ENCODE measurements at regions not wholly inside any gene's neighbourhood (a gene's known extent, or its start where the extent isn't known, plus 50 kb on each side); places are given as distances from the start of the nearest gene placed in this dataset.

- ATAC-seq (no peak), DNase-seq (no peak)
- Mint-ChIP-seq H3K9me3 (no peaks in the 10 kb centered on the region), H3K27me3 (ENCODE audit: low read depth) (peaks cover 34% of the 10 kb centered on the region), H3K4me1 (ENCODE audit: low read depth) (peaks cover 2% of the 10 kb centered on the region), H3K4me3 (no peak overlapping the region), H3K36me3 (ENCODE audit: insufficient read depth) (no peaks in the 10 kb centered on the region)
Observed at GRCh38 chr5:154575546-154576428, 97.8 kb upstream of the HAND1 start.

GRCh38 chr5:154573011-154573410, 95.0 kb upstream of the HAND1 start:
- H3K36me3 Mint-ChIP-seq (ENCODE audit: insufficient read depth), result no peaks in the 10 kb centered on the region
- no peak for DNase-seq

GRCh38 chr5:154571325-154572035, 93.5 kb upstream of the HAND1 start:
- Mint-ChIP-seq H3K27me3 (ENCODE audit: low read depth) (peaks cover 18% of the 10 kb centered on the region), H3K9me3 (no peaks in the 10 kb centered on the region), H3K4me1 (ENCODE audit: low read depth) (peaks cover 2% of the 10 kb centered on the region)

More at GRCh38 chr5:154573011-154573410, 95.0 kb upstream of the HAND1 start:
- peaks cover 2% of the 10 kb centered on the region for H3K4me1 Mint-ChIP-seq (ENCODE audit: low read depth)
- no peaks in the 10 kb centered on the region for H3K9me3 Mint-ChIP-seq
- ATAC-seq, result no peak
- H3K4me3 Mint-ChIP-seq, result no peak overlapping the region
- H3K27me3 Mint-ChIP-seq (ENCODE audit: low read depth), result peaks cover 25% of the 10 kb centered on the region

GRCh38 chr5:154570572-154571324, 92.7 kb upstream of the HAND1 start:
- no peak for ATAC-seq
- no peak overlapping the region for H3K4me3 Mint-ChIP-seq
- no peaks in the 10 kb centered on the region for H3K4me1 Mint-ChIP-seq (ENCODE audit: low read depth)
- peaks cover 15% of the 10 kb centered on the region for H3K27me3 Mint-ChIP-seq (ENCODE audit: low read depth)
- H3K36me3 Mint-ChIP-seq (ENCODE audit: insufficient read depth), result no peaks in the 10 kb centered on the region
- DNase-seq, result no peak
- H3K9me3 Mint-ChIP-seq, result no peaks in the 10 kb centered on the region

More at GRCh38 chr5:154571325-154572035, 93.5 kb upstream of the HAND1 start:
- ATAC-seq (no peak), DNase-seq (no peak)
- Mint-ChIP-seq H3K4me3 (no peak overlapping the region), H3K36me3 (ENCODE audit: insufficient read depth) (no peaks in the 10 kb centered on the region)

GRCh38 chr5:154568589-154568988, 90.6 kb upstream of the HAND1 start:
- no peaks in the 10 kb centered on the region for H3K4me1 Mint-ChIP-seq (ENCODE audit: low read depth)
- no peak overlapping the region for H3K4me3 Mint-ChIP-seq
- H3K9me3 Mint-ChIP-seq, result no peaks in the 10 kb centered on the region
- DNase-seq (no peak), ATAC-seq (no peak)
- peaks cover 15% of the 10 kb centered on the region for H3K27me3 Mint-ChIP-seq (ENCODE audit: low read depth)
- no peaks in the 10 kb centered on the region for H3K36me3 Mint-ChIP-seq (ENCODE audit: insufficient read depth)

- Mint-ChIP-seq H3K4me3 (no peak overlapping the region), H3K27me3 (ENCODE audit: low read depth) (peaks cover 17% of the 10 kb centered on the region), H3K4me1 (ENCODE audit: low read depth) (no peaks in the 10 kb centered on the region), H3K36me3 (ENCODE audit: insufficient read depth) (no peaks in the 10 kb centered on the region), H3K9me3 (no peaks in the 10 kb centered on the region)
- DNase-seq, result no peak
- no peak for ATAC-seq
Observed at GRCh38 chr5:154567155-154567554, 89.1 kb upstream of the HAND1 start.

GRCh38 chr5:154566146-154566680, 88.2 kb upstream of the HAND1 start:
- Mint-ChIP-seq H3K4me1 (ENCODE audit: low read depth) (no peaks in the 10 kb centered on the region), H3K36me3 (ENCODE audit: insufficient read depth) (no peaks in the 10 kb centered on the region), H3K27me3 (ENCODE audit: low read depth) (peaks cover 17% of the 10 kb centered on the region), H3K9me3 (no peaks in the 10 kb centered on the region), H3K4me3 (no peak overlapping the region)
- ATAC-seq (no peak), DNase-seq (no peak)

GRCh38 chr5:154565123-154565522, 87.1 kb upstream of the HAND1 start:
- no peaks in the 10 kb centered on the region for H3K36me3 Mint-ChIP-seq (ENCODE audit: insufficient read depth)
- ATAC-seq, result no peak

GRCh38 chr5:154562244-154562880, 84.3 kb upstream of the HAND1 start:
- Mint-ChIP-seq H3K36me3 (ENCODE audit: insufficient read depth) (no peaks in the 10 kb centered on the region), H3K9me3 (no peaks in the 10 kb centered on the region), H3K4me3 (no peak overlapping the region), H3K27me3 (ENCODE audit: low read depth) (peaks cover 22% of the 10 kb centered on the region), H3K4me1 (ENCODE audit: low read depth) (no peaks in the 10 kb centered on the region)
- DNase-seq (no peak), ATAC-seq (no peak)

More at GRCh38 chr5:154565123-154565522, 87.1 kb upstream of the HAND1 start:
- Mint-ChIP-seq H3K4me1 (ENCODE audit: low read depth) (no peaks in the 10 kb centered on the region), H3K9me3 (no peaks in the 10 kb centered on the region), H3K27me3 (ENCODE audit: low read depth) (peaks cover 19% of the 10 kb centered on the region), H3K4me3 (no peak overlapping the region)
- no peak for DNase-seq

- Mint-ChIP-seq H3K36me3 (ENCODE audit: insufficient read depth) (no peaks in the 10 kb centered on the region), H3K4me3 (no peak overlapping the region), H3K4me1 (ENCODE audit: low read depth) (no peaks in the 10 kb centered on the region), H3K27me3 (ENCODE audit: low read depth) (peaks cover 15% of the 10 kb centered on the region), H3K9me3 (peaks cover 4% of the 10 kb centered on the region)
- DNase-seq (no peak), ATAC-seq (peak in 1 of 2 donors; percentile 35)
Observed at GRCh38 chr5:154559398-154560276, 81.6 kb upstream of the HAND1 start.

GRCh38 chr5:154557548-154557947, 79.5 kb upstream of the HAND1 start:
- Mint-ChIP-seq H3K36me3 (ENCODE audit: insufficient read depth) (no peaks in the 10 kb centered on the region), H3K4me1 (ENCODE audit: low read depth) (no peaks in the 10 kb centered on the region), H3K9me3 (peaks cover 4% of the 10 kb centered on the region), H3K4me3 (no peak overlapping the region), H3K27me3 (ENCODE audit: low read depth) (peaks cover 7% of the 10 kb centered on the region)
- no peak for ATAC-seq
- DNase-seq, result no peak

- Mint-ChIP-seq H3K4me1 (ENCODE audit: low read depth) (no peaks in the 10 kb centered on the region), H3K9me3 (peaks cover 5% of the 10 kb centered on the region), H3K27me3 (ENCODE audit: low read depth) (peaks cover 10% of the 10 kb centered on the region), H3K36me3 (ENCODE audit: insufficient read depth) (no peaks in the 10 kb centered on the region), H3K4me3 (no peak overlapping the region)
- ATAC-seq (no peak), DNase-seq (no peak)
Observed at GRCh38 chr5:154547551-154547950, 69.5 kb upstream of the HAND1 start.

- ATAC-seq, result no peak
- no peaks in the 10 kb centered on the region for H3K36me3 Mint-ChIP-seq (ENCODE audit: insufficient read depth)
- DNase-seq, result no peak
- H3K9me3 Mint-ChIP-seq, result peaks cover 5% of the 10 kb centered on the region
- H3K4me3 Mint-ChIP-seq, result no peak overlapping the region
- no peaks in the 10 kb centered on the region for H3K4me1 Mint-ChIP-seq (ENCODE audit: low read depth)
- peaks cover 12% of the 10 kb centered on the region for H3K27me3 Mint-ChIP-seq (ENCODE audit: low read depth)
Observed at GRCh38 chr5:154546719-154547118, 68.7 kb upstream of the HAND1 start.

All from activated T-cell treated with anti-CD3 and anti-CD28 coated beads, Interleukin-2, amount 50 U/mL, for 4 hours (primary cell).